ENCODE measurements at regions not wholly inside any gene's neighbourhood (a gene's known extent, or its start where the extent isn't known, plus 50 kb on each side); places are given as distances from the start of the nearest gene placed in this dataset.

- Histone ChIP-seq H3K27ac (no peak overlapping the region), H3K4me1 (no peaks in the 10 kb centered on the region), H3K36me3 (no peaks in the 10 kb centered on the region), H3K4me3 (no peak overlapping the region), H3K27me3 (no peaks in the 10 kb centered on the region), H3K9me3 (no peaks in the 10 kb centered on the region)
- DNase-seq (ENCODE audit: low spot score) = no peak
- TF ChIP-seq CTCF (IDR thresholded peaks at IDR 0.05) = no peak
Observed at GRCh38 chr5:22908586-22908985, 55.4 kb upstream of the CDH12 start.

DNA sequence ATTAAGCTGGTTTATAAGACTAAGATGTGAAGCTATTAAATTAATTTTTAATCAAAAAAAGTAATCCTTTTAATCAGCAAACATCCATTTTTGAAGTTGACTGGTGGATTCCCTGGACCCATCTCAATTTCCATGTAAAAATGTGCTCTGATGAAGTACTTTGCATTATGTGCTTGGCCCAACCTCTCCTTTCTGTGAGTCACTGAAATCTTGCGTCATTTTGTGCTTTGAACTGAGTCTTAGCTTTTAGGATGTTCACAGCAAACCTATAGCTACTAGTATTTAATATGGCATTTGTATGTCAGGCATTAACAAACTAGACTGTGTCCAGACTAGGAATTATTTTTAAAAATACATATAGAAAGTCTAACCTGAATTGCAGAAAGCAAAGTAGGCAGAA lies 55.0 kb upstream of the CDH12 start:
- no peaks in the 10 kb centered on the region for H3K4me1 ChIP-seq
- H3K4me3 ChIP-seq = no peak overlapping the region
- H3K9me3 ChIP-seq = no peaks in the 10 kb centered on the region
- no peaks in the 10 kb centered on the region for H3K27me3 ChIP-seq
- no peaks in the 10 kb centered on the region for H3K36me3 ChIP-seq
- DNase-seq (ENCODE audit: low spot score) = no peak
- TF ChIP-seq CTCF (IDR thresholded peaks at IDR 0.05) = no peak
- H3K27ac ChIP-seq = no peak overlapping the region
